DND-41 (cell line): ENCODE measurements at regions not wholly inside any gene's neighbourhood (a gene's known extent, or its start where the extent isn't known, plus 50 kb on each side); places are given as distances from the start of the nearest gene placed in this dataset.
"Not testable (repeated sequence)": the region's sequence is repeated elsewhere in the genome, so short reads cannot be mapped to it uniquely, and the experiment has no call there.

Experiments
- ATAC-seq: fragments of 200-7000 bp; cut with Tn5 transposase; 3 replicates; pipeline ENCODE4 v1.9.1; 2021; ENCODE audit warnings: low read depth; ENCODE audit not compliant: insufficient read depth
- DNase-seq: peaks from one replicate; pipeline ENCODE4 v3.0.0-alpha.2; 2020
- H2AFZ ChIP-seq: 2 replicates; pipeline ENCODE4 v1.6.0; 2012; ENCODE audit warnings: low read depth, low read length
- H3K27ac ChIP-seq: 2 replicates; pipeline ENCODE4 v1.5.1; 2012; ENCODE audit warnings: low read length, inconsistent platforms
- H3K27me3 ChIP-seq: fragments of 200-600 bp; sonication (generic); 2 replicates; pipeline ENCODE4 v1.6.0; 2012; ENCODE audit warnings: low read length, mild to moderate bottlenecking, inconsistent platforms; ENCODE audit not compliant: insufficient read depth, poor library complexity
- H3K36me3 ChIP-seq: 2 replicates; pipeline ENCODE4 v1.5.1; 2012; ENCODE audit warnings: low read length, inconsistent platforms; ENCODE audit not compliant: insufficient read depth
- H3K4me1 ChIP-seq: 2 replicates; pipeline ENCODE4 v1.5.1; 2012; ENCODE audit warnings: mild to moderate bottlenecking, low read length; ENCODE audit not compliant: insufficient read depth
- H3K4me2 ChIP-seq: 2 replicates; pipeline ENCODE4 v1.6.0; 2012; ENCODE audit warnings: mild to moderate bottlenecking, moderate library complexity, low read length, inconsistent platforms; ENCODE audit not compliant: insufficient read depth
- H3K4me3 ChIP-seq, 2 experiments: fragments of 200-600 bp in 1 of 2; shearing (Covaris generic) in 1 of 2; 2 replicates each; pipeline ENCODE4 v1.5.1; 2012 to 2016; ENCODE audit warnings: inconsistent platforms in 2 of 2, low read length in 2 of 2, mild to moderate bottlenecking in 2 of 2, low read depth in 1 of 2, moderate library complexity in 1 of 2
- H3K79me2 ChIP-seq: 2 replicates; pipeline ENCODE4 v1.6.0; 2012; ENCODE audit warnings: low read length, inconsistent platforms; ENCODE audit not compliant: insufficient read depth
- H3K9ac ChIP-seq: 2 replicates; pipeline ENCODE4 v1.6.0; 2012; ENCODE audit warnings: low read depth, mild to moderate bottlenecking, inconsistent platforms, low read length, moderate library complexity
- H3K9me3 ChIP-seq: 2 replicates; pipeline ENCODE4 v1.5.1; 2012; ENCODE audit warnings: low read length, moderate library complexity, mild to moderate bottlenecking, inconsistent platforms; ENCODE audit not compliant: insufficient read depth, severe bottlenecking
- H4K20me1 ChIP-seq: 2 replicates; pipeline ENCODE4 v1.6.0; 2012; ENCODE audit warnings: low read length; ENCODE audit not compliant: insufficient read depth
- CTCF ChIP-seq: IDR thresholded peaks from 2 replicates; pipeline ENCODE4 v1.5.1; 2012; ENCODE audit warnings: borderline replicate concordance, low read length, moderate library complexity, mild to moderate bottlenecking; ENCODE audit not compliant: poor library complexity, severe bottlenecking; ENCODE audit errors: extremely low read depth
- EZH2 ChIP-seq: IDR thresholded peaks from 3 replicates; pipeline ENCODE4 v1.6.1; 2012; ENCODE audit warnings: borderline replicate concordance, low read depth, mild to moderate bottlenecking, moderate library complexity, low read length, inconsistent platforms; ENCODE audit not compliant: severe bottlenecking

GRCh38 chr17:11170881-11171280 is 70.1 kb upstream of the SHISA6 start:
- Histone ChIP-seq H2AFZ (no peak overlapping the region), H3K36me3 (no peaks in the 10 kb centered on the region), H3K4me2 (no peak overlapping the region), H3K4me1 (no peaks in the 10 kb centered on the region), H3K27ac (no peak overlapping the region), H3K4me3 (no peak overlapping the region), H3K9ac (no peak overlapping the region), H3K79me2 (no peaks in the 10 kb centered on the region), H3K9me3 (no peaks in the 10 kb centered on the region), H4K20me1 (no peaks in the 10 kb centered on the region), H3K27me3 (no peaks in the 10 kb centered on the region)
- ATAC-seq (no peak), DNase-seq (no peak)
- TF ChIP-seq CTCF, result no peak
- no peak for TF ChIP-seq EZH2

GRCh38 chr17:11151818-11152425 is 89.1 kb upstream of the SHISA6 start:
- H2AFZ ChIP-seq, result no peak overlapping the region
- ATAC-seq (no peak), DNase-seq (no peak)
- H3K9ac ChIP-seq, result no peak overlapping the region
- no peaks in the 10 kb centered on the region for H3K4me1 ChIP-seq
- H3K27ac ChIP-seq, result no peak overlapping the region
- H3K4me3 ChIP-seq, result no peak overlapping the region
- H3K9me3 ChIP-seq, result no peaks in the 10 kb centered on the region
- no peaks in the 10 kb centered on the region for H3K36me3 ChIP-seq
- H3K79me2 ChIP-seq, result no peaks in the 10 kb centered on the region
- TF ChIP-seq EZH2 (no peak), CTCF (no peak)
- no peak overlapping the region for H3K4me2 ChIP-seq
- no peaks in the 10 kb centered on the region for H3K27me3 ChIP-seq
- no peaks in the 10 kb centered on the region for H4K20me1 ChIP-seq

- not testable (repeated sequence) for H3K4me3 ChIP-seq, H4K20me1 ChIP-seq, H3K27ac ChIP-seq, H3K9ac ChIP-seq, H3K27me3 ChIP-seq, H3K79me2 ChIP-seq, H3K36me3 ChIP-seq, H2AFZ ChIP-seq, H3K4me2 ChIP-seq, H3K9me3 ChIP-seq, DNase-seq, H3K4me1 ChIP-seq, ATAC-seq
Measured at GRCh38 chr17:11150906-11151511, 90.0 kb upstream of the SHISA6 start.

- Histone ChIP-seq H3K9ac (no peak overlapping the region), H4K20me1 (no peaks in the 10 kb centered on the region), H3K9me3 (no peaks in the 10 kb centered on the region), H3K27ac (no peak overlapping the region), H2AFZ (no peak overlapping the region), H3K4me3 (no peak overlapping the region), H3K4me1 (no peaks in the 10 kb centered on the region), H3K27me3 (peaks cover 3% of the 10 kb centered on the region), H3K36me3 (no peaks in the 10 kb centered on the region), H3K79me2 (no peaks in the 10 kb centered on the region), H3K4me2 (no peak overlapping the region)
- peak; percentile 40; the same call in 1 of the 3 replicates for ATAC-seq
- peak; percentile 34 for DNase-seq
- TF ChIP-seq EZH2 (no peak), CTCF (peak; percentile 76)
Measured at GRCh38 chr17:11144358-11145233, 96.4 kb upstream of the SHISA6 start.
